Astrocyte (in vitro differentiated cells and primary cell): ENCODE measurements at regions not wholly inside any gene's neighbourhood (a gene's known extent, or its start where the extent isn't known, plus 50 kb on each side); places are given as distances from the start of the nearest gene placed in this dataset.

Experiments used
- EZH2 ChIP-seq: IDR thresholded peaks from 2 replicates; pipeline ENCODE4 v1.6.1; 2012; ENCODE audit warnings: mild to moderate bottlenecking, low read length, inconsistent platforms; ENCODE audit not compliant: insufficient read depth
- TF ChIP-seq, protein P1 (sequence below): IDR thresholded peaks from 2 replicates; pipeline ENCODE4 v1.5.1; 2011; ENCODE audit warnings: low read depth, mild to moderate bottlenecking, inconsistent platforms, low read length, moderate library complexity; ENCODE audit not compliant: insufficient read depth

DNA sequence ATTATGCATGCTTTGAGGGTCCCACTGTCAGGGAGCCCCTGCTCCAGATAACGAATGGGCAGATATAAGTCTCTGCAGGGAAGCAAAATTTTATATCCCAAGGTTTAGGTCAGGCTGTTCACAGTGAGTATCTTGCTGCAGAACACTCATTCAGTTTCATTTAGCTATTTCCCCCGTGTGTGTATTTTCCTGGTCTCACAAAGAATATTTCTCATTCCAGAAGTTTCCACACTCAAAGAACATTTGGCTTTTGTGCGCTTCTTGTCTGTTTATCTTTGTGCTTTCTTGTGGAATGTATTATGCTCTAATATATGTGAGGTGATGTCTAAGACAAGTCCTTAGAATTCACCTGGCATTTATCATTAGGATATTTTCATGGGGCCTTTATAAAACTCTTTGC is 140.4 kb upstream of the MMADHC start:
- TF ChIP-seq, protein P1, sequence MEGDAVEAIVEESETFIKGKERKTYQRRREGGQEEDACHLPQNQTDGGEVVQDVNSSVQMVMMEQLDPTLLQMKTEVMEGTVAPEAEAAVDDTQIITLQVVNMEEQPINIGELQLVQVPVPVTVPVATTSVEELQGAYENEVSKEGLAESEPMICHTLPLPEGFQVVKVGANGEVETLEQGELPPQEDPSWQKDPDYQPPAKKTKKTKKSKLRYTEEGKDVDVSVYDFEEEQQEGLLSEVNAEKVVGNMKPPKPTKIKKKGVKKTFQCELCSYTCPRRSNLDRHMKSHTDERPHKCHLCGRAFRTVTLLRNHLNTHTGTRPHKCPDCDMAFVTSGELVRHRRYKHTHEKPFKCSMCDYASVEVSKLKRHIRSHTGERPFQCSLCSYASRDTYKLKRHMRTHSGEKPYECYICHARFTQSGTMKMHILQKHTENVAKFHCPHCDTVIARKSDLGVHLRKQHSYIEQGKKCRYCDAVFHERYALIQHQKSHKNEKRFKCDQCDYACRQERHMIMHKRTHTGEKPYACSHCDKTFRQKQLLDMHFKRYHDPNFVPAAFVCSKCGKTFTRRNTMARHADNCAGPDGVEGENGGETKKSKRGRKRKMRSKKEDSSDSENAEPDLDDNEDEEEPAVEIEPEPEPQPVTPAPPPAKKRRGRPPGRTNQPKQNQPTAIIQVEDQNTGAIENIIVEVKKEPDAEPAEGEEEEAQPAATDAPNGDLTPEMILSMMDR = no peak
- no peak for TF ChIP-seq EZH2
